Right lung (tissue), 2 donors: ENCODE measurements at regions not wholly inside any gene's neighbourhood (a gene's known extent, or its start where the extent isn't known, plus 50 kb on each side); places are given as distances from the start of the nearest gene placed in this dataset.

Source experiments
- DNase-seq, 2 donors: peaks; one replicate each; pipeline ENCODE4 v3.0.0-alpha.2; 2013

GRCh38 chr5:133854554-133854953 is 113.9 kb downstream of the C5orf15 start:
- DNase-seq, result no peak

GRCh38 chr5:133853646-133854365 is 114.6 kb downstream of the C5orf15 start:
- no peak for DNase-seq

- no peak for DNase-seq
Measured at GRCh38 chr5:133851521-133851920, 116.9 kb downstream of the C5orf15 start.

GRCh38 chr5:133850811-133851210 is 117.6 kb downstream of the C5orf15 start:
- DNase-seq, result no peak

- no peak for DNase-seq
Measured at GRCh38 chr5:133849116-133849515, 119.3 kb downstream of the C5orf15 start.

GRCh38 chr5:133848341-133848811 is 120.0 kb downstream of the C5orf15 start:
- DNase-seq, result peak in 1 of 2 donors; percentile 28

GRCh38 chr5:133847886-133848285 is 120.5 kb downstream of the C5orf15 start:
- no peak for DNase-seq

GRCh38 chr5:133847301-133847700 is 121.1 kb downstream of the C5orf15 start:
- no peak for DNase-seq

GRCh38 chr5:133846478-133847226 is 121.8 kb downstream of the C5orf15 start:
- no peak for DNase-seq

- no peak for DNase-seq
Measured at GRCh38 chr5:133845271-133845670, 123.2 kb downstream of the C5orf15 start.

- DNase-seq, result no peak
Measured at GRCh38 chr5:133844836-133845235, 123.6 kb downstream of the C5orf15 start.

GRCh38 chr5:133843911-133844310 is 124.5 kb downstream of the C5orf15 start:
- no peak for DNase-seq

- no peak for DNase-seq
Measured at GRCh38 chr5:133842846-133843611, 125.4 kb downstream of the C5orf15 start.

GRCh38 chr5:133841831-133842750 is 126.3 kb downstream of the C5orf15 start:
- no peak for DNase-seq

GRCh38 chr5:133840168-133840567 is 128.3 kb downstream of the C5orf15 start:
- no peak for DNase-seq

- DNase-seq, result no peak
Measured at GRCh38 chr5:133839721-133840120, 128.7 kb downstream of the C5orf15 start.

- no peak for DNase-seq
Measured at GRCh38 chr5:133839090-133839489, 129.3 kb downstream of the C5orf15 start.

- DNase-seq, result no peak
Measured at GRCh38 chr5:133838286-133838685, 130.1 kb downstream of the C5orf15 start.

- no peak for DNase-seq
Measured at GRCh38 chr5:133831491-133832224, 136.8 kb downstream of the C5orf15 start.

- DNase-seq, result no peak
Measured at GRCh38 chr5:133830911-133831310, 137.5 kb downstream of the C5orf15 start.

- no peak for DNase-seq
Measured at GRCh38 chr5:133830281-133830680, 138.1 kb downstream of the C5orf15 start.
